ENCODE measurements at regions not wholly inside any gene's neighbourhood (a gene's known extent, or its start where the extent isn't known, plus 50 kb on each side); places are given as distances from the start of the nearest gene placed in this dataset.

DNA sequence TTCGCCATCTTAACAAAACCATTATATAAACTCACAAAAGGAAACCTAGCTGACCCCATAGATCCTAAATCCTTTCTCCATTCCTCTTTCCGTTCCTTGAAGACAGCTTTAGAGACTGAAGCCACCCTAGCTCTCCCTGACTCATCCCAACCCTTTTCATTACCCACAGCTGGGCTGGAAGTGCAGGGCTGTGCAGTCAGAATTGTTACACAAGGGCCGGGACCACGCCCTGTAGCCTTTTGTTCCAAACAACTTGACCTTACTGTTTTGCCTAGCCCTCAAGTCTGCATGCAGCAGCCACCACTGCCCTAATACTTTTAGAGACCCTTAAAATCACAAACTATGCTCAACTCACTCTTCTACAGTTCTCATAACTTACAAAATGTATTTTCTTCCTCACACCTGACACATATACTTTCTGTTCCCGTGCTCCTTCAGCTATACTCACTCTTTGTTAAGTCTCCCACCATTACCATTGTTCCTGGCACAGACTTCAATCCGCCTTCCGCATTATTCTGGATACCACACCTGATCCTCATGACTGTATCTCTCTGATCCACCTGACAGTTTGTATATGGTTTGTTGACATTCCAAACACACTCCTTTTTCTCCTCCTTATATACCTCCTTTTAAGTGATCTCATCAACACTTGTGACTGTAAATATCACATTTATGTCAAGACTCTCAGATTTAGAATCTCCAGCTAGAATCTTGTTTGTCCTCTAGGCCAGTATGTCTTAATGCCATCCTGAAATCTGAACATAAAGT is 208.7 kb downstream of the KITLG start:
- DNase-seq: no peak
- intact Hi-C loops (cut with DNase I): no loop called here
- Histone ChIP-seq H3K36me3 (replicated peaks in 1 of 2) (no peaks in the 10 kb centered on the region), H3K27me3 (no peaks in the 10 kb centered on the region), H3K4me3 (no peak overlapping the region), H3K4me1 (replicated peaks in 1 of 2) (no peaks in the 10 kb centered on the region), H3K9me3 (replicated peaks in 1 of 3) (no peaks in the 10 kb centered on the region), H3K27ac (no peak overlapping the region)
- WGBS, 4 donors: 88 to 92% (median 90%) methylated on average over 7 of the region's 7 CpGs
- no peak for TF ChIP-seq CTCF (IDR thresholded peaks at IDR 0.05)
- no peak for TF ChIP-seq POLR2A (IDR thresholded peaks at IDR 0.05)

GRCh38 chr12:88375306-88376305 is 204.7 kb downstream of the KITLG start:
- TF ChIP-seq POLR2A (IDR thresholded peaks at IDR 0.05) (no peak), CTCF (IDR thresholded peaks at IDR 0.05) (no peak)
- H3K36me3 ChIP-seq (replicated peaks in 1 of 2): no peaks in the 10 kb centered on the region
- DNase-seq: no peak
- no peak overlapping the region for H3K4me3 ChIP-seq
- intact Hi-C loops (cut with DNase I): no loop called here
- no peaks in the 10 kb centered on the region for H3K27me3 ChIP-seq
- no peaks in the 10 kb centered on the region for H3K4me1 ChIP-seq (replicated peaks in 1 of 2)
- WGBS, 4 donors: 91 to 97% (median 94%) methylated on average over 5 to 6 of the region's 6 CpGs
- no peaks in the 10 kb centered on the region for H3K9me3 ChIP-seq (replicated peaks in 1 of 3)
- H3K27ac ChIP-seq: no peak overlapping the region

DNA sequence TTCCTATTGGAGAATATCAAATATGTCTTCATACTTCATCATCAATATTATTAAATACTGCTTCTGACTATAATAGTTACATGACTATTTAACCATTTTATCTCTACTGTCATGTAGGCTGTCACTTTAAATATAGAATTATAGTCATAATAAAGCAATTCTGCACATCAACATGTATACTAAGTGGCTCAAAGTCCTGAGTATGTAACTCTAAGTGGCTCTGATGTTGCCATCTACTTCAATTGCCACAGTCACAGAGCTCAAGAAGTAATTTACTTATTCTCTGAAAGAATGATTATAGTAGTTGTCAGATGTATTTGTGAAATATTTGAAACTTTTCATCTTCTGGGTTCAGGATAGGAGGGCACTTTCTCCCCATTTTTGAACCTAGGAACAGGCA is 202.3 kb downstream of the KITLG start:
- TF ChIP-seq CTCF (IDR thresholded peaks at IDR 0.05): no peak
- Histone ChIP-seq H3K27ac (no peak overlapping the region), H3K4me3 (no peak overlapping the region), H3K36me3 (replicated peaks in 1 of 2) (no peaks in the 10 kb centered on the region), H3K27me3 (no peaks in the 10 kb centered on the region), H3K4me1 (replicated peaks in 1 of 2) (no peaks in the 10 kb centered on the region), H3K9me3 (replicated peaks in 1 of 3) (no peaks in the 10 kb centered on the region)
- DNase-seq: no peak
- intact Hi-C loops (cut with DNase I): no loop called here

GRCh38 chr12:88381466-88381865 is 198.8 kb downstream of the KITLG start:
- no peak for TF ChIP-seq CTCF (IDR thresholded peaks at IDR 0.05)
- no peak for TF ChIP-seq POLR2A (IDR thresholded peaks at IDR 0.05)
- Histone ChIP-seq H3K27me3 (no peaks in the 10 kb centered on the region), H3K27ac (no peak overlapping the region), H3K4me1 (replicated peaks in 1 of 2) (no peaks in the 10 kb centered on the region), H3K4me3 (no peak overlapping the region), H3K36me3 (replicated peaks in 1 of 2) (no peaks in the 10 kb centered on the region), H3K9me3 (replicated peaks in 1 of 3) (no peaks in the 10 kb centered on the region)
- intact Hi-C loops (cut with DNase I): no loop called here
- DNase-seq: no peak
- WGBS, 4 donors: 64 to 76% (median 70%) methylated on average over 3 of the region's 3 CpGs

Measured in adrenal gland (tissue), 9 donors.